ENCODE measurements at regions not wholly inside any gene's neighbourhood (a gene's known extent, or its start where the extent isn't known, plus 50 kb on each side); places are given as distances from the start of the nearest gene placed in this dataset.

- H3K4me1 ChIP-seq (ENCODE audit: control insufficient read depth, insufficient read depth, low read length): no peaks in the 10 kb centered on the region
- POLR2A ChIA-PET: interaction anchor here (0.6 kb wide), 1 partner anchor 22 kb away, joined by 5 read pairs; no protein-coding TSS in a partner anchor
- no peak overlapping the region for H3K4me3 ChIP-seq (ENCODE audit: low read depth, low read length)
- no peak overlapping the region for H3K27ac ChIP-seq (ENCODE audit: extremely low read depth, low read depth, low read length)
- H3K9me3 ChIP-seq (ENCODE audit: control insufficient read depth, insufficient read depth, low read depth, low read length): no peaks in the 10 kb centered on the region
- H3K36me3 ChIP-seq (ENCODE audit: control insufficient read depth in 2 of 2, insufficient read depth in 1 of 2, low read length in 2 of 2): no peaks in the 10 kb centered on the region
- TF ChIP-seq ZNF146 (tag by site-specific recombination; IDR thresholded peaks at IDR 0.05) (no peak), ZNF404 (tag by site-specific recombination; IDR thresholded peaks at IDR 0.05) (no peak)
- CTCF ChIA-PET: interaction anchor here (0.6 kb wide), 1 partner anchor 149 kb away, joined by 3 read pairs; no protein-coding TSS in a partner anchor
Observed at GRCh38 chr14:97319691-97320090, 522.5 kb downstream of the VRK1 start.

GRCh38 chr14:97328743-97329142 is 531.6 kb downstream of the VRK1 start:
- CTCF ChIA-PET: interaction anchor here (0.6 kb wide), 1 partner anchor 1227 kb away, joined by 3 read pairs; no protein-coding TSS in a partner anchor

GRCh38 chr14:97329701-97330100 is 532.5 kb downstream of the VRK1 start:
- no peak overlapping the region for H3K4me3 ChIP-seq (ENCODE audit: low read depth, low read length)
- CTCF ChIA-PET: no interaction called here
- POLR2A ChIA-PET: no interaction called here
- no peaks in the 10 kb centered on the region for H3K36me3 ChIP-seq (ENCODE audit: control insufficient read depth in 2 of 2, insufficient read depth in 1 of 2, low read length in 2 of 2)
- TF ChIP-seq AEBP2 (tag by site-specific recombination; IDR thresholded peaks at IDR 0.05; ENCODE audit: borderline replicate concordance): no peak
- no peak for TF ChIP-seq HOXC10 (CRISPR knock-in tag; IDR thresholded peaks at IDR 0.05)
- no peak for TF ChIP-seq ZNF843 (tag by site-specific recombination; IDR thresholded peaks at IDR 0.05)
- no peak for TF ChIP-seq ZBTB49 (tag by site-specific recombination; IDR thresholded peaks at IDR 0.05; ENCODE audit: low read depth)
- TF ChIP-seq TRIM28 (IDR thresholded peaks at IDR 0.05; ENCODE audit: borderline replicate concordance, low read length): no peak
- TF ChIP-seq ZNF677 (tag by site-specific recombination; IDR thresholded peaks at IDR 0.05): no peak
- TF ChIP-seq KLF8 (tag by site-specific recombination; IDR thresholded peaks at IDR 0.05): no peak
- TF ChIP-seq ZBTB8A (tag by site-specific recombination; IDR thresholded peaks at IDR 0.05): no peak
- no peak for TF ChIP-seq ZNF777 (tag by site-specific recombination; IDR thresholded peaks at IDR 0.05; ENCODE audit: borderline replicate concordance)
- no peak for TF ChIP-seq ZNF548 (tag by site-specific recombination; IDR thresholded peaks at IDR 0.05)
- no peak for TF ChIP-seq ZNF624 (tag by site-specific recombination; IDR thresholded peaks at IDR 0.05)
- no peak for TF ChIP-seq ZFP3 (tag by site-specific recombination; IDR thresholded peaks at IDR 0.05; ENCODE audit: low read depth)
- no peak for TF ChIP-seq YY1 (tag by site-specific recombination; IDR thresholded peaks at IDR 0.05)
- no peak for TF ChIP-seq ZNF645 (tag by site-specific recombination; IDR thresholded peaks at IDR 0.05)
- no peak for TF ChIP-seq HIC1 (tag by site-specific recombination; IDR thresholded peaks at IDR 0.05)
- TF ChIP-seq ZSCAN16 (tag by site-specific recombination; IDR thresholded peaks at IDR 0.05): no peak
- TF ChIP-seq ZNF707 (tag by site-specific recombination; IDR thresholded peaks at IDR 0.05): no peak
- TF ChIP-seq ZNF558 (tag by site-specific recombination; IDR thresholded peaks at IDR 0.05): no peak
- TF ChIP-seq SETDB1 (IDR thresholded peaks at IDR 0.05; ENCODE audit: insufficient read length, low read length): no peak
- no peak overlapping the region for H3K27ac ChIP-seq (ENCODE audit: extremely low read depth, low read depth, low read length)
- H3K4me1 ChIP-seq (ENCODE audit: control insufficient read depth, insufficient read depth, low read length): no peaks in the 10 kb centered on the region
- H3K9me3 ChIP-seq (ENCODE audit: control insufficient read depth, insufficient read depth, low read depth, low read length): no peaks in the 10 kb centered on the region

More at GRCh38 chr14:97328743-97329142, 531.6 kb downstream of the VRK1 start:
- Histone ChIP-seq H3K4me3 (ENCODE audit: low read depth, low read length) (no peak overlapping the region), H3K9me3 (ENCODE audit: control insufficient read depth, insufficient read depth, low read depth, low read length) (no peaks in the 10 kb centered on the region), H3K27ac (ENCODE audit: extremely low read depth, low read depth, low read length) (no peak overlapping the region), H3K36me3 (ENCODE audit: control insufficient read depth in 2 of 2, insufficient read depth in 1 of 2, low read length in 2 of 2) (no peaks in the 10 kb centered on the region), H3K4me1 (ENCODE audit: control insufficient read depth, insufficient read depth, low read length) (no peaks in the 10 kb centered on the region)
- TF ChIP-seq ZNF544 (tag by site-specific recombination; IDR thresholded peaks at IDR 0.05) (no peak), IKZF3 (tag by site-specific recombination; IDR thresholded peaks at IDR 0.05) (no peak), ZNF248 (tag by site-specific recombination; IDR thresholded peaks at IDR 0.05) (no peak), ZNF132 (tag by site-specific recombination; IDR thresholded peaks at IDR 0.05; ENCODE audit: borderline replicate concordance) (no peak)
- POLR2A ChIA-PET: no interaction called here
